Erythroblast (primary cell): ENCODE measurements at regions not wholly inside any gene's neighbourhood (a gene's known extent, or its start where the extent isn't known, plus 50 kb on each side); places are given as distances from the start of the nearest gene placed in this dataset.

Experiments
- GATA1 ChIP-seq: IDR thresholded peaks from 2 replicates; pipeline ENCODE4 v1.6.1; 2011; ENCODE audit warnings: low read depth, mild to moderate bottlenecking, control low read depth, low read length, moderate library complexity
- POLR2A ChIP-seq: IDR thresholded peaks from 2 replicates; pipeline ENCODE4 v1.6.1; 2011; ENCODE audit warnings: mild to moderate bottlenecking, low read length

GRCh38 chr2:133667085-133667484 lies 98.8 kb upstream of the NCKAP5 start:
- TF ChIP-seq POLR2A, result no peak
- TF ChIP-seq GATA1, result no peak
